H1 (cell line): ENCODE measurements at regions not wholly inside any gene's neighbourhood (a gene's known extent, or its start where the extent isn't known, plus 50 kb on each side); places are given as distances from the start of the nearest gene placed in this dataset.

ENCODE experiments used
- CTCF ChIA-PET: fragments of 300-600 bp; sonication (Branson Sonifier 250); formaldehyde crosslinking; loops from one replicate; lab custom pipeline; 2021; ENCODE audit not compliant: partially characterized antibody; lab: Charles Lee
- POLR2A ChIA-PET: fragments of 300-600 bp; sonication (Branson Sonifier 250); formaldehyde crosslinking; loops from one replicate; lab custom pipeline; 2021; ENCODE audit warnings: inconsistent platforms; ENCODE audit not compliant: partially characterized antibody; lab: Charles Lee
- DNase-seq, 2 experiments: peaks; one replicate each; pipeline versions ENCODE4 v3.0.0 to v3.0.0-alpha.2; 2010 to 2022; ENCODE audit warnings: low spot score in 2 of 2, low read depth in 1 of 2, mixed read lengths in 1 of 2
- FAIRE-seq: peaks from 2 replicates; lab custom pipeline; 2011; peaks lifted over from hg19 to GRCh38; lab: Jason Lieb, UNC
- H2AFZ ChIP-seq: 2 replicates; pipeline ENCODE4 v1.8.1; 2012; ENCODE audit warnings: low read length, inconsistent platforms
- H2AK5ac ChIP-seq: 2 replicates; pipeline ENCODE4 v1.6.1; 2013; ENCODE audit warnings: low read depth, low read length
- H2BK120ac ChIP-seq: replicated peaks from 2 replicates; pipeline ENCODE3; 2013; ENCODE audit warnings: low read depth, low read length, inconsistent platforms
- H2BK12ac ChIP-seq: 2 replicates; pipeline ENCODE4 v1.6.1; 2013; ENCODE audit warnings: low read depth, low read length
- H2BK15ac ChIP-seq: 2 replicates; pipeline ENCODE4 v1.6.1; 2013; ENCODE audit warnings: low read length
- H2BK20ac ChIP-seq: 2 replicates; pipeline ENCODE4 v1.6.1; 2013; ENCODE audit warnings: low read length
- H2BK5ac ChIP-seq: 2 replicates; pipeline ENCODE4 v1.6.1; 2013; ENCODE audit warnings: low read depth, low read length
- H3K14ac ChIP-seq: 2 replicates; pipeline ENCODE4 v1.6.1; 2013; ENCODE audit warnings: inconsistent platforms; ENCODE audit not compliant: insufficient read length
- H3K18ac ChIP-seq: 2 replicates; pipeline ENCODE4 v1.6.1; 2013; ENCODE audit warnings: low read length; ENCODE audit errors: extremely low read depth
- H3K23ac ChIP-seq: 2 replicates; pipeline ENCODE4 v1.6.1; 2013; ENCODE audit warnings: inconsistent platforms; ENCODE audit not compliant: insufficient read length
- H3K23me2 ChIP-seq: 2 replicates; pipeline ENCODE4 v1.6.1; 2013; ENCODE audit warnings: low read depth, low read length
- H3K27ac ChIP-seq: 2 replicates; pipeline ENCODE4 v1.6.1; 2011; ENCODE audit warnings: low read depth, low read length, inconsistent platforms
- H3K27me3 ChIP-seq, 4 experiments: replicated peaks in 1 of 4; 1 replicate in 1 of 4; 2 replicates in 3 of 4; pipeline versions ENCODE4 v1.6.1 to v1.8.1; 2011 to 2013; ENCODE audit warnings: low read length in 3 of 4, mild to moderate bottlenecking in 3 of 4, inconsistent platforms in 2 of 4, mixed read lengths in 2 of 4, moderate library complexity in 1 of 4; ENCODE audit not compliant: control insufficient read depth in 3 of 4, insufficient read depth in 3 of 4; ENCODE audit errors: extremely low read depth in 1 of 4
- H3K36me3 ChIP-seq, 4 experiments: 2 replicates each; pipeline versions ENCODE4 v1.6.1 to v1.8.1; 2011 to 2013; ENCODE audit warnings: mild to moderate bottlenecking in 4 of 4, low read length in 3 of 4, moderate library complexity in 2 of 4, control low read depth in 1 of 4, inconsistent platforms in 1 of 4; ENCODE audit not compliant: insufficient read depth in 4 of 4, control insufficient read depth in 2 of 4
- H3K4ac ChIP-seq: replicated peaks from 2 replicates; pipeline ENCODE3; 2013; ENCODE audit warnings: low read length, low read depth, mixed read lengths, inconsistent platforms; ENCODE audit not compliant: insufficient read length
- H3K4me1 ChIP-seq, 4 experiments: replicated peaks in 1 of 4; 1 replicate in 1 of 4; 2 replicates in 3 of 4; pipeline versions ENCODE4 v1.6.1 to v1.8.1; 2011 to 2013; ENCODE audit warnings: low read length in 3 of 4, inconsistent platforms in 2 of 4, mixed read lengths in 1 of 4; ENCODE audit not compliant: insufficient read depth in 4 of 4, control insufficient read depth in 3 of 4
- H3K4me2 ChIP-seq, 2 experiments: 2 replicates each; pipeline versions ENCODE4 v1.6.1 to v1.8.1; 2011 to 2013; ENCODE audit warnings: low read depth in 2 of 2, low read length in 2 of 2, control low read depth in 1 of 2, inconsistent platforms in 1 of 2, mild to moderate bottlenecking in 1 of 2; ENCODE audit not compliant: insufficient read depth in 1 of 2
- H3K4me3 ChIP-seq, 4 experiments: fragments of 200-600, 300-600 bp in 1 of 4; sonication (generic), shearing (Covaris generic), sonication (Bioruptor Twin) in 1 of 4; 2 replicates each; pipeline versions ENCODE4 v1.5.1 to v1.8.1; 2011 to 2016; ENCODE audit warnings: low read length in 4 of 4, low read depth in 3 of 4, control low read depth in 2 of 4, inconsistent platforms in 2 of 4, mild to moderate bottlenecking in 2 of 4, mixed read lengths in 1 of 4, moderate library complexity in 1 of 4; ENCODE audit not compliant: insufficient read depth in 2 of 4; ENCODE audit errors: extremely low read depth in 1 of 4
- H3K56ac ChIP-seq: replicated peaks from 2 replicates; pipeline ENCODE3; 2013; ENCODE audit warnings: low read depth, mild to moderate bottlenecking, mixed read lengths, low read length, inconsistent platforms; ENCODE audit not compliant: insufficient read length
- H3K79me1 ChIP-seq: 2 replicates; pipeline ENCODE4 v1.6.1; 2013; ENCODE audit warnings: low read depth, low read length, control low read depth
- H3K79me2 ChIP-seq, 2 experiments: 2 replicates each; pipeline versions ENCODE4 v1.6.1 to v1.8.1; 2012 to 2013; ENCODE audit warnings: low read length in 2 of 2, mild to moderate bottlenecking in 2 of 2, inconsistent platforms in 1 of 2; ENCODE audit not compliant: insufficient read depth in 2 of 2, control insufficient read depth in 1 of 2
- H3K9ac ChIP-seq, 4 experiments: replicated peaks in 1 of 4; 1 replicate in 1 of 4; 2 replicates in 3 of 4; pipeline versions ENCODE4 v1.6.1 to v1.8.1; 2011 to 2013; ENCODE audit warnings: low read depth in 3 of 4, low read length in 3 of 4, control low read depth in 2 of 4, mild to moderate bottlenecking in 2 of 4, moderate library complexity in 2 of 4, inconsistent platforms in 1 of 4; ENCODE audit errors: extremely low read depth in 1 of 4
- H3K9me3 ChIP-seq, 2 experiments: 2 replicates each; pipeline versions ENCODE4 v1.6.1 to v1.8.1; 2012 to 2013; ENCODE audit warnings: mild to moderate bottlenecking in 2 of 2, moderate library complexity in 2 of 2, control low read depth in 1 of 2, inconsistent platforms in 1 of 2, low read depth in 1 of 2, low read length in 1 of 2, mixed read lengths in 1 of 2; ENCODE audit not compliant: insufficient read depth in 2 of 2
- H4K20me1 ChIP-seq, 2 experiments: replicated peaks in 1 of 2; 2 replicates each; pipeline versions ENCODE3 to v1.8.1; 2011 to 2013; ENCODE audit warnings: inconsistent platforms in 2 of 2, low read length in 2 of 2, mild to moderate bottlenecking in 1 of 2; ENCODE audit not compliant: insufficient read depth in 2 of 2, control insufficient read depth in 1 of 2
- H4K5ac ChIP-seq: 2 replicates; pipeline ENCODE4 v1.6.1; 2013; ENCODE audit warnings: low read length, low read depth, mixed read lengths, inconsistent platforms; ENCODE audit not compliant: insufficient read length
- H4K8ac ChIP-seq: 2 replicates; pipeline ENCODE4 v1.8.0; 2013; ENCODE audit warnings: mild to moderate bottlenecking, moderate library complexity, low read length, inconsistent platforms; ENCODE audit not compliant: insufficient read depth; ENCODE audit errors: extremely low read depth
- H4K91ac ChIP-seq: replicated peaks from 2 replicates; pipeline ENCODE3; 2013; ENCODE audit warnings: low read length, mixed read lengths, inconsistent platforms; ENCODE audit not compliant: insufficient read length
- ASH2L ChIP-seq: fragments of 200-600, 300-600 bp; sonication (generic); IDR thresholded peaks from one replicate; pipeline ENCODE4 v1.7.1; 2017; ENCODE audit warnings: low read length
- CBX5 ChIP-seq: fragments of 300-800, 300-1000 bp; sonication (generic); IDR thresholded peaks from 2 replicates; pipeline ENCODE4 v1.7.1; 2016; ENCODE audit warnings: antibody characterized with exemption, low read length, low read depth
- CBX8 ChIP-seq: fragments of 300-800, 300-1000 bp; sonication (generic); IDR thresholded peaks from 2 replicates; pipeline ENCODE4 v1.7.1; 2016; ENCODE audit warnings: low read depth, low read length, borderline replicate concordance
- GTF2F1 ChIP-seq: IDR thresholded peaks from 2 replicates; pipeline ENCODE4 v1.6.1; 2012; ENCODE audit warnings: low read depth, low read length, improper control_type of control experiment, borderline replicate concordance
- JUND ChIP-seq: IDR thresholded peaks from 2 replicates; pipeline ENCODE4 v1.6.1; 2011; ENCODE audit warnings: mild to moderate bottlenecking, improper control_type of control experiment, low read length
- MAFK ChIP-seq: IDR thresholded peaks from 2 replicates; pipeline ENCODE4 v1.6.1; 2012; ENCODE audit warnings: low read depth, mild to moderate bottlenecking, improper control_type of control experiment, low read length
- RNF2 ChIP-seq: fragments of 200-900, 300-1000 bp; sonication (generic); IDR thresholded peaks from 2 replicates; pipeline ENCODE4 v1.7.1; 2016; ENCODE audit warnings: borderline replicate concordance, low read depth, mild to moderate bottlenecking, antibody characterized with exemption, low read length; ENCODE audit not compliant: poor library complexity, severe bottlenecking; ENCODE audit errors: missing control alignments
- RXRA ChIP-seq: IDR thresholded peaks from 2 replicates; pipeline ENCODE4 v1.6.1; 2011; ENCODE audit warnings: low read depth, mild to moderate bottlenecking, low read length, moderate library complexity; ENCODE audit not compliant: insufficient read depth
- SIX5 ChIP-seq: IDR thresholded peaks from 2 replicates; pipeline ENCODE4 v1.6.1; 2011; ENCODE audit warnings: mild to moderate bottlenecking, low read depth, low read length
- TBP ChIP-seq: IDR thresholded peaks from 2 replicates; pipeline ENCODE4 v1.6.1; 2011; ENCODE audit warnings: low read depth, low read length, improper control_type of control experiment
- TEAD4 ChIP-seq: IDR thresholded peaks from 2 replicates; pipeline ENCODE4 v1.6.1; 2012; ENCODE audit warnings: low read depth, low read length, inconsistent platforms, mixed read lengths
- WGBS, 2 experiments: shearing (Covaris generic) in 1 of 2; methylation state at CpG; one replicate each; pipeline versions ENCODE4 v1.1.6 to v1.1.7; 2013 to 2015; ENCODE audit warnings: low lambda C conversion rate in 2 of 2, mixed read lengths in 2 of 2, inconsistent platforms in 1 of 2, low coverage in 1 of 2, missing lambda C conversion rate in 1 of 2; ENCODE audit not compliant: insufficient replicate concordance in 2 of 2, insufficient coverage in 1 of 2, insufficient read length in 1 of 2; ENCODE audit errors: extremely low coverage in 1 of 2, missing lambda C conversion rate in 1 of 2; 5-methylcytosine and 5-hydroxymethylcytosine counted together
- TF ChIP-seq, protein P1 (sequence below): IDR thresholded peaks from 2 replicates; pipeline ENCODE4 v1.6.1; 2011; ENCODE audit warnings: low read length, improper control_type of control experiment

DNA sequence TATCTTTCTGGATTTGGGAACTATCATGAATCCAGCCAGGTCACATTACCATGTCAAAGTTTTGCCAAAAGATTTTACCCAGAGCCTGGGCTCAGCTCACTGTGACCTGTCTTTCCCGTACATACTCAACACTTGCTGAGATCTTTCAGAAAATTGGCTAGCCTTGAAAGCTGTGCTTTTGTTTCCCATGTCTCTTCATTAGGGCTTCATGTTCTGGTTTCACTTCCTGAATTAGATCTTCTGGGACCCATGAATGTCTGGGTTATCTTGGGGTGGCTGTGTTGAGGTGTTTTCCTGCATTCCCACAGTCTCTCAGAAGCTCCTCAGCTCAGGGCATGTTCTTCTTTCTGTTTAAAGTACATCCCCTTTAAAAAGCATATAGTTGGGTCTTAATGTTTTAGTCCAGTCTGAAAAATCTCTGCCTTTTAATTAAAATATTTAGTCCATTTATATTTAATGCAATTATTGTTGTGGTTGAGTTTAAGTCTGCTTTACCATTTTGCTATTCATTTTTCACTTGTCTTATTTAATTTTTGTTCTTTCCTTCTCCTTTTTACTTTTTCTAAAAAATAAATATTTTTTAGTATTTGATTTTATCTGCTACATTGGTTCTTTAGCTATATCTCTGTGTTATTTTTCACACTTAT lies 242.7 kb downstream of the VRK1 start:
- POLR2A ChIA-PET: no interaction called here
- Histone ChIP-seq H4K5ac (no peak overlapping the region), H3K9ac (no peak overlapping the region), H3K4ac (no peak overlapping the region), H4K91ac (no peak overlapping the region), H4K8ac (no peak overlapping the region), H3K56ac (no peak overlapping the region), H3K79me1 (no peaks in the 10 kb centered on the region), H2BK20ac (no peak overlapping the region), H4K20me1 (no peaks in the 10 kb centered on the region), H2AK5ac (no peak overlapping the region), H2BK15ac (no peak overlapping the region), H3K23ac (no peak overlapping the region), H3K27ac (no peak overlapping the region), H3K4me3 (no peak overlapping the region), H3K27me3 (no peaks in the 10 kb centered on the region; a peak in 1 of 7 replicates), H2BK5ac (no peak overlapping the region), H3K14ac (no peak overlapping the region), H2AFZ (no peak overlapping the region), H3K23me2 (no peaks in the 10 kb centered on the region), H3K9me3 (peaks cover 5 to 10% of the 10 kb centered on the region in 2 experiments; a peak in 2 of 4 replicates), H3K36me3 (no peaks in the 10 kb centered on the region), H3K4me1 (peaks cover 3 to 8% (median 5%) of the 10 kb centered on the region in 4 experiments; a peak in 5 of 7 replicates), H2BK120ac (no peak overlapping the region), H3K79me2 (no peaks in the 10 kb centered on the region), H3K18ac (no peak overlapping the region), H3K4me2 (no peak overlapping the region), H2BK12ac (no peak overlapping the region)
- CTCF ChIA-PET: interaction anchor here (1.1 to 1.2 kb wide), 2 partner anchors 29 to 144 kb away, joined by 4 read pairs; no protein-coding TSS in a partner anchor
- 88% methylated on average over 1 of the region's 1 CpG; no CpG with 5 or more reads in 1 of the 2 experiments for WGBS, 2 experiments
- DNase-seq (no peak), FAIRE-seq (no peak)
- TF ChIP-seq CBX8: no peak
- no peak for TF ChIP-seq SIX5
- no peak for TF ChIP-seq GTF2F1
- TF ChIP-seq JUND: no peak
- TF ChIP-seq, protein P1, sequence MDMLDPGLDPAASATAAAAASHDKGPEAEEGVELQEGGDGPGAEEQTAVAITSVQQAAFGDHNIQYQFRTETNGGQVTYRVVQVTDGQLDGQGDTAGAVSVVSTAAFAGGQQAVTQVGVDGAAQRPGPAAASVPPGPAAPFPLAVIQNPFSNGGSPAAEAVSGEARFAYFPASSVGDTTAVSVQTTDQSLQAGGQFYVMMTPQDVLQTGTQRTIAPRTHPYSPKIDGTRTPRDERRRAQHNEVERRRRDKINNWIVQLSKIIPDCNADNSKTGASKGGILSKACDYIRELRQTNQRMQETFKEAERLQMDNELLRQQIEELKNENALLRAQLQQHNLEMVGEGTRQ: no peak
- TF ChIP-seq TEAD4: no peak
- no peak for TF ChIP-seq ASH2L
- no peak for TF ChIP-seq CBX5
- TF ChIP-seq TBP: no peak
- no peak for TF ChIP-seq MAFK
- no peak for TF ChIP-seq RXRA
- TF ChIP-seq RNF2: no peak
